Ectodermal cell (in vitro differentiated cells): ENCODE measurements at regions not wholly inside any gene's neighbourhood (a gene's known extent, or its start where the extent isn't known, plus 50 kb on each side); places are given as distances from the start of the nearest gene placed in this dataset.
"Not testable (repeated sequence)": the region's sequence is repeated elsewhere in the genome, so short reads cannot be mapped to it uniquely, and the experiment has no call there.

Experiments
- H3K27ac ChIP-seq: 2 replicates; pipeline ENCODE4 v1.7.0; 2013; ENCODE audit warnings: mild to moderate bottlenecking, low read depth, low read length; ENCODE audit not compliant: insufficient read depth, poor library complexity, severe bottlenecking
- H3K27me3 ChIP-seq: 2 replicates; pipeline ENCODE4 v1.7.0; 2013; ENCODE audit warnings: mild to moderate bottlenecking, low read length; ENCODE audit not compliant: insufficient read depth, control insufficient read depth, poor library complexity, severe bottlenecking
- H3K36me3 ChIP-seq: one replicate; pipeline ENCODE4 v1.7.0; 2013; ENCODE audit warnings: low read length; ENCODE audit not compliant: control insufficient read depth, insufficient read depth
- H3K4me1 ChIP-seq: one replicate; pipeline ENCODE4 v1.7.0; 2013; ENCODE audit warnings: low read length; ENCODE audit not compliant: control insufficient read depth, insufficient read depth
- H3K4me3 ChIP-seq: 2 replicates; pipeline ENCODE4 v1.7.0; 2013; ENCODE audit warnings: low read depth, low read length, control low read depth; ENCODE audit not compliant: insufficient read depth
- H3K9me3 ChIP-seq: 2 replicates; pipeline ENCODE4 v1.7.0; 2013; ENCODE audit warnings: mild to moderate bottlenecking, low read length, moderate library complexity; ENCODE audit not compliant: control insufficient read depth
- WGBS, 2 experiments: methylation state at CpG; one replicate each; pipeline ENCODE4 v1.1.7; 2013; ENCODE audit warnings: missing lambda C conversion rate in 2 of 2; 5-methylcytosine and 5-hydroxymethylcytosine counted together

GRCh38 chr7:17564678-17565212, 266.3 kb downstream of the AHR start:
- no peak overlapping the region for H3K4me3 ChIP-seq
- no peaks in the 10 kb centered on the region for H3K4me1 ChIP-seq
- no peaks in the 10 kb centered on the region for H3K9me3 ChIP-seq
- no peak overlapping the region for H3K27ac ChIP-seq
- WGBS, 2 experiments: 80 to 89% methylated on average over 2 to 3 of the region's 3 CpGs
- H3K27me3 ChIP-seq: no peaks in the 10 kb centered on the region
- no peaks in the 10 kb centered on the region for H3K36me3 ChIP-seq

GRCh38 chr7:17580141-17580540, 281.7 kb downstream of the AHR start:
- no peaks in the 10 kb centered on the region for H3K9me3 ChIP-seq
- 90% methylated on average over 3 of the region's 3 CpGs for WGBS, 2 experiments
- no peaks in the 10 kb centered on the region for H3K36me3 ChIP-seq
- H3K4me1 ChIP-seq: no peaks in the 10 kb centered on the region
- H3K27ac ChIP-seq: no peak overlapping the region
- no peaks in the 10 kb centered on the region for H3K27me3 ChIP-seq
- H3K4me3 ChIP-seq: no peak overlapping the region

GRCh38 chr7:17580856-17581255, 282.4 kb downstream of the AHR start:
- WGBS, 2 experiments: 100% methylated on average over 1 of the region's 1 CpG; no CpG with 5 or more reads in 1 of the 2 experiments

GRCh38 chr7:17581301-17581700, 282.8 kb downstream of the AHR start:
- no peaks in the 10 kb centered on the region for H3K27me3 ChIP-seq
- 93 to 100% methylated on average over 1 of the region's 1 CpG for WGBS, 2 experiments
- no peak overlapping the region for H3K4me3 ChIP-seq
- H3K27ac ChIP-seq: no peak overlapping the region
- no peaks in the 10 kb centered on the region for H3K36me3 ChIP-seq
- no peaks in the 10 kb centered on the region for H3K9me3 ChIP-seq
- no peaks in the 10 kb centered on the region for H3K4me1 ChIP-seq

More at GRCh38 chr7:17580856-17581255, 282.4 kb downstream of the AHR start:
- no peak overlapping the region for H3K4me3 ChIP-seq
- H3K9me3 ChIP-seq: no peaks in the 10 kb centered on the region
- H3K27me3 ChIP-seq: no peaks in the 10 kb centered on the region
- no peak overlapping the region for H3K27ac ChIP-seq
- no peaks in the 10 kb centered on the region for H3K36me3 ChIP-seq
- no peaks in the 10 kb centered on the region for H3K4me1 ChIP-seq

- not testable (repeated sequence) for H3K4me3 ChIP-seq, H3K27me3 ChIP-seq, H3K9me3 ChIP-seq, H3K4me1 ChIP-seq, H3K27ac ChIP-seq, H3K36me3 ChIP-seq
- 93% methylated on average over 2 of the region's 2 CpGs; no CpG with 5 or more reads in 1 of the 2 experiments for WGBS, 2 experiments
These were observed 284.2 kb downstream of the AHR start for GRCh38 chr7:17582696-17583095.

GRCh38 chr7:17583786-17584185, 285.3 kb downstream of the AHR start:
- no peaks in the 10 kb centered on the region for H3K9me3 ChIP-seq
- no peaks in the 10 kb centered on the region for H3K36me3 ChIP-seq
- WGBS, 2 experiments: 91 to 96% methylated on average over 1 of the region's 1 CpG
- no peak overlapping the region for H3K27ac ChIP-seq
- H3K4me3 ChIP-seq: no peak overlapping the region
- H3K27me3 ChIP-seq: no peaks in the 10 kb centered on the region
- no peaks in the 10 kb centered on the region for H3K4me1 ChIP-seq

DNA sequence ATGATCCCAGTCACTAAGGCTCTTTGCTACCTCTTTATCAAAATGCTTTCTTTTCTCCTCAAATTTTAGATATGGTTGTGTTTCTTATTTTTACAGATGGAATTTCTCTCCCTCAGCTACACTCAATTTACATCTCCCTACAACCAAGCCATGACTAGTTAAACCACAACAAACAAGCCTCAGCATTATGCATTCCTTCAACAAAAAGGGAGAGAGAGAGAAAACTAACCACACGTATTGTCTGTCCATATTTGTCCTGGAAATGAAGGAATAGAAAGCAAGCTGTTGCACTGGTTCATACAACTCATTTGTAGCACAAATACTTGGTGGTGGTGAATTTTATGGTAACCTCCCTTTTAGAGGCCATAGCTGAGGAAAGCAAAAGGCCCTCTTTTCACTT, 286.4 kb downstream of the AHR start:
- Histone ChIP-seq H3K27ac (no peak overlapping the region), H3K9me3 (no peaks in the 10 kb centered on the region), H3K36me3 (no peaks in the 10 kb centered on the region), H3K27me3 (no peaks in the 10 kb centered on the region), H3K4me3 (no peak overlapping the region), H3K4me1 (no peaks in the 10 kb centered on the region)
- 83 to 100% methylated on average over 1 of the region's 1 CpG for WGBS, 2 experiments

GRCh38 chr7:17586711-17587110, 288.3 kb downstream of the AHR start:
- Histone ChIP-seq H3K27ac (no peak overlapping the region), H3K27me3 (no peaks in the 10 kb centered on the region), H3K4me3 (no peak overlapping the region), H3K4me1 (no peaks in the 10 kb centered on the region), H3K36me3 (no peaks in the 10 kb centered on the region), H3K9me3 (no peaks in the 10 kb centered on the region)
- 82 to 97% methylated on average over 2 to 4 of the region's 4 CpGs for WGBS, 2 experiments

DNA sequence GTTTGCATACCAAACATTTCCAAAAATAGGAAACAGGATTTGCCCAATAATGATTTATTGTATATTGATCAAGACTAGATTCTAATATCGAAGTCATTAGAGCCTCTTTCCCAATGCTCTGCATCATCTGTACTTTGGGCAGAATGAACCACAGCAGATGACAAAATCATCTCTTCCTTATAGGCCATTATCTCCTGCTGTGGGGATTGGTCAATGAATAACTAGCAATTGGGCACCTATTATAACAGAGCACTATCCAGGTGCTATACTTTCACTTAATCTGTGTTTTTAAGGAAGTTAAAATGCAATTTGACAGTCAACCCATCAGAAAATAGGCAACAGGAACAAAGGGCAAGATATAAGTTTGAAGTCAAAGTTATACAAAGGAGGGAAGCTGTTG, 290.3 kb downstream of the AHR start:
- no peaks in the 10 kb centered on the region for H3K36me3 ChIP-seq
- H3K4me1 ChIP-seq: no peaks in the 10 kb centered on the region
- H3K27me3 ChIP-seq: no peaks in the 10 kb centered on the region
- H3K27ac ChIP-seq: no peak overlapping the region
- no peak overlapping the region for H3K4me3 ChIP-seq
- H3K9me3 ChIP-seq: no peaks in the 10 kb centered on the region
- WGBS, 2 experiments: 89% methylated on average over 1 of the region's 1 CpG; no CpG with 5 or more reads in 1 of the 2 experiments

- Histone ChIP-seq H3K27me3 (no peaks in the 10 kb centered on the region), H3K36me3 (no peaks in the 10 kb centered on the region), H3K4me1 (no peaks in the 10 kb centered on the region), H3K4me3 (no peak overlapping the region), H3K27ac (no peak overlapping the region), H3K9me3 (no peaks in the 10 kb centered on the region)
- WGBS, 2 experiments: 93 to 96% methylated on average over 5 of the region's 6 CpGs
These were observed 291.2 kb downstream of the AHR start for GRCh38 chr7:17589671-17590070.

- Histone ChIP-seq H3K9me3 (no peaks in the 10 kb centered on the region), H3K4me1 (no peaks in the 10 kb centered on the region), H3K27ac (no peak overlapping the region), H3K36me3 (no peaks in the 10 kb centered on the region), H3K27me3 (no peaks in the 10 kb centered on the region), H3K4me3 (no peak overlapping the region)
- WGBS, 2 experiments: 95 to 100% methylated on average over 1 to 2 of the region's 2 CpGs
These were observed 291.8 kb downstream of the AHR start for GRCh38 chr7:17590221-17590620.
